ENCODE measurements at regions not wholly inside any gene's neighbourhood (a gene's known extent, or its start where the extent isn't known, plus 50 kb on each side); places are given as distances from the start of the nearest gene placed in this dataset.

DNA sequence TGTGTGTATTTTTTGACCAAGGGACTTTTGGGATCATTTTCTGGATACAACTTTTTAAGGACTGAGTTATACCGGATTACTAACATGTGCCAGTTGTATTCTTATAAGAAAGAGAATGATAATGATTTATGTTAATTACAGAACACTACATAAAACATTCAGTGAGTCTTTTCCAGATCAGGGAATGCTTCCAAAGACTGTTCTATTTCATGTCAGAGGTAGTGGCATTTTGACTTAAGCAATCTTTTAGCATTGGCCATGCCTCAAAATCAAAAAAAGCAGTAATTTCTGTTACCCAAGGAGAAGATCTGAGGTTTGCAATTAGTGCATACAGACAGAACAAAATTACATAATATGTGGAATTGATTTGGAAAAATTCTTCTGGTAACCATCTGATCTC is 413.0 kb upstream of the CDH9 start:
- TF ChIP-seq, protein P1, sequence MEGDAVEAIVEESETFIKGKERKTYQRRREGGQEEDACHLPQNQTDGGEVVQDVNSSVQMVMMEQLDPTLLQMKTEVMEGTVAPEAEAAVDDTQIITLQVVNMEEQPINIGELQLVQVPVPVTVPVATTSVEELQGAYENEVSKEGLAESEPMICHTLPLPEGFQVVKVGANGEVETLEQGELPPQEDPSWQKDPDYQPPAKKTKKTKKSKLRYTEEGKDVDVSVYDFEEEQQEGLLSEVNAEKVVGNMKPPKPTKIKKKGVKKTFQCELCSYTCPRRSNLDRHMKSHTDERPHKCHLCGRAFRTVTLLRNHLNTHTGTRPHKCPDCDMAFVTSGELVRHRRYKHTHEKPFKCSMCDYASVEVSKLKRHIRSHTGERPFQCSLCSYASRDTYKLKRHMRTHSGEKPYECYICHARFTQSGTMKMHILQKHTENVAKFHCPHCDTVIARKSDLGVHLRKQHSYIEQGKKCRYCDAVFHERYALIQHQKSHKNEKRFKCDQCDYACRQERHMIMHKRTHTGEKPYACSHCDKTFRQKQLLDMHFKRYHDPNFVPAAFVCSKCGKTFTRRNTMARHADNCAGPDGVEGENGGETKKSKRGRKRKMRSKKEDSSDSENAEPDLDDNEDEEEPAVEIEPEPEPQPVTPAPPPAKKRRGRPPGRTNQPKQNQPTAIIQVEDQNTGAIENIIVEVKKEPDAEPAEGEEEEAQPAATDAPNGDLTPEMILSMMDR (IDR thresholded peaks at IDR 0.05; ENCODE audit: insufficient read depth, low read length): no peak
- TF ChIP-seq, protein P2, sequence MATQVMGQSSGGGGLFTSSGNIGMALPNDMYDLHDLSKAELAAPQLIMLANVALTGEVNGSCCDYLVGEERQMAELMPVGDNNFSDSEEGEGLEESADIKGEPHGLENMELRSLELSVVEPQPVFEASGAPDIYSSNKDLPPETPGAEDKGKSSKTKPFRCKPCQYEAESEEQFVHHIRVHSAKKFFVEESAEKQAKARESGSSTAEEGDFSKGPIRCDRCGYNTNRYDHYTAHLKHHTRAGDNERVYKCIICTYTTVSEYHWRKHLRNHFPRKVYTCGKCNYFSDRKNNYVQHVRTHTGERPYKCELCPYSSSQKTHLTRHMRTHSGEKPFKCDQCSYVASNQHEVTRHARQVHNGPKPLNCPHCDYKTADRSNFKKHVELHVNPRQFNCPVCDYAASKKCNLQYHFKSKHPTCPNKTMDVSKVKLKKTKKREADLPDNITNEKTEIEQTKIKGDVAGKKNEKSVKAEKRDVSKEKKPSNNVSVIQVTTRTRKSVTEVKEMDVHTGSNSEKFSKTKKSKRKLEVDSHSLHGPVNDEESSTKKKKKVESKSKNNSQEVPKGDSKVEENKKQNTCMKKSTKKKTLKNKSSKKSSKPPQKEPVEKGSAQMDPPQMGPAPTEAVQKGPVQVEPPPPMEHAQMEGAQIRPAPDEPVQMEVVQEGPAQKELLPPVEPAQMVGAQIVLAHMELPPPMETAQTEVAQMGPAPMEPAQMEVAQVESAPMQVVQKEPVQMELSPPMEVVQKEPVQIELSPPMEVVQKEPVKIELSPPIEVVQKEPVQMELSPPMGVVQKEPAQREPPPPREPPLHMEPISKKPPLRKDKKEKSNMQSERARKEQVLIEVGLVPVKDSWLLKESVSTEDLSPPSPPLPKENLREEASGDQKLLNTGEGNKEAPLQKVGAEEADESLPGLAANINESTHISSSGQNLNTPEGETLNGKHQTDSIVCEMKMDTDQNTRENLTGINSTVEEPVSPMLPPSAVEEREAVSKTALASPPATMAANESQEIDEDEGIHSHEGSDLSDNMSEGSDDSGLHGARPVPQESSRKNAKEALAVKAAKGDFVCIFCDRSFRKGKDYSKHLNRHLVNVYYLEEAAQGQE (IDR thresholded peaks at IDR 0.05; ENCODE audit: insufficient replicate concordance, low read depth): no peak
- TF ChIP-seq POLR2AphosphoS5 (IDR thresholded peaks at IDR 0.05; ENCODE audit: low read depth) (no peak), SPI1 (IDR thresholded peaks at IDR 0.05; ENCODE audit: borderline replicate concordance, low read depth) (no peak), GABPA (IDR thresholded peaks at IDR 0.05; ENCODE audit: low read depth) (no peak)

Data from HL-60 (cell line).